HUDEP-2 (cell line): ENCODE measurements at regions not wholly inside any gene's neighbourhood (a gene's known extent, or its start where the extent isn't known, plus 50 kb on each side); places are given as distances from the start of the nearest gene placed in this dataset.
"Not testable (repeated sequence)": the region's sequence is repeated elsewhere in the genome, so short reads cannot be mapped to it uniquely, and the experiment has no call there.

Experiments
- DNase-seq, 76 experiments: peaks; one replicate each; lab custom pipeline; 2025; ENCODE audit not compliant: unreplicated experiment in 76 of 76; lab: John Stamatoyannopoulos, UW

DNA sequence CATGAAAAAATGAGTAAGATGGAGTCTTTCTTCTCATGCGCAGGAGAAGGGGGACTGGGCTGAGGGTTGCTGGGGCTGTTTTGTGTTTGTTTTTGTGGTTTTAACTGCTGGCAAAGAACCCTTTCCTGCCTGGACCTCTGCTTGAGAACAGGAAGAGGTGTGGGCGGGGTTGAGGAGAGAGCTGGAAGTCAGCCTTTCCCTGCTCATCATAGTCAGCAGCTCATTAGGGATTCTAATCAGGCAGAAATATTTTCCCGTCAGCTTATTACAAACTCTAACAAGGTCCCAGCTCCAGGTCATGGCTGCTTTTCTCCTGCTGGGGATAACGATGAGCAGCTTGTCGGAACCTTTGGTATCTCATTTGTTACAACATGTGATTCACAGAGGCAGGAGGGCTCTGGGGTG lies 185.0 kb upstream of the NRXN3 start:
- DNase-seq = no peak

GRCh38 chr14:77986773-77987172 lies 183.4 kb upstream of the NRXN3 start:
- DNase-seq = no peak

DNA sequence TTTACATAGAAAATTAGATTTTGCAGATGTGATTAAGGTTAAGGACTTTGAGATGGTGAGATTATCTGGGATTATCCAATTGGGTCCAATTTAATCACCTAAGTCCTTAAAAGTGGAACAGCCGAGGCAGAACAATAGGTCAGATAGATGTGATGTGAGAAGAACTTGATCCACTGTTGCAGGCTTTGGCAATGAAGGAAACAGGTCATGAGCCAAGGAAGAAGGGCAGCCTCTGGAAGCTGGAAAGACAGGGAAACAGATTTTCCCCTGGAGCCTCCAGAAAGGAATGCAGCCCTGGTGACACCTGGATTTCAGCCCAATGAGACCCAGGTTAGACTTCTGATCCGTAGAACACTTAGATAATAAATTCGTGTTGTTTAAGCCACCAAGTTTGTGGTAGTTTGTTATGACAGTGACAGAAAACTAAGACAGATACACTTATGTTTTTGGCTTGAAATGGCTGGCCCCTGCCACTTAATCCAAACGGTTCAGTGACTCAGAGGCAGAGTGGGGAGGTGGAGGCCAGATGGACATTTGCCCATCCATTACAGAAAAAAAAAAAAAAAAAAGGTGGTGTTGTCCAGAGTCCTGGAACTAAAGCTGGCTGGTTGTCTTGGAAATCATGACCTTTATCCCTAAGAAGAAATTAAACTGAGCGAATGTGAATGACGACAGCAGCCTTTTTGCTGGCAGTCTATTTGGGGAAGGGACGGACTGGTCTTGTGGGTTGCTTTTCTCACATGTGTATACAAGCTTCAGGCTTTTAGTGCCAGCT lies 181.9 kb upstream of the NRXN3 start:
- DNase-seq = no peak

DNA sequence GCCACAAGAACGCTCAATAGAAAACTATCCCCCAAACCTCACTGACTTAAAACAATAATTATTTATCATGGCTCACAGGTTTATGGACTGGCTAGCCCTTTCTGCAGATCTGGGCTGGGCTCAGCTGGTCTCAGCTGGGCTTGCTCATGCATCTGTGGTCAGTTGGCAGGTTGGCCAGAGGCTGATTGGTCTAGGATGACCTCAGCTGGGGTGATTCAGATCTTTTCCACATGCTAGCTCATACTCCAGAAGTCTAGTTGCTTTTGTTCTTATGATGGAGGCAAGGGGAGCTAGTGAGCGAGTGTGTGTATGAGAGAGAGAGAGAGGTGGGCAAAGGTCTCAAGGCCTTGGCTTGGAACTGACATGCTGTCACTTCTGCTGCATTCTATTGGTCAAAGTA lies 181.2 kb upstream of the NRXN3 start:
- peak in 3 of 76 experiments; percentile 15 to 24 (median 20) for DNase-seq

DNA sequence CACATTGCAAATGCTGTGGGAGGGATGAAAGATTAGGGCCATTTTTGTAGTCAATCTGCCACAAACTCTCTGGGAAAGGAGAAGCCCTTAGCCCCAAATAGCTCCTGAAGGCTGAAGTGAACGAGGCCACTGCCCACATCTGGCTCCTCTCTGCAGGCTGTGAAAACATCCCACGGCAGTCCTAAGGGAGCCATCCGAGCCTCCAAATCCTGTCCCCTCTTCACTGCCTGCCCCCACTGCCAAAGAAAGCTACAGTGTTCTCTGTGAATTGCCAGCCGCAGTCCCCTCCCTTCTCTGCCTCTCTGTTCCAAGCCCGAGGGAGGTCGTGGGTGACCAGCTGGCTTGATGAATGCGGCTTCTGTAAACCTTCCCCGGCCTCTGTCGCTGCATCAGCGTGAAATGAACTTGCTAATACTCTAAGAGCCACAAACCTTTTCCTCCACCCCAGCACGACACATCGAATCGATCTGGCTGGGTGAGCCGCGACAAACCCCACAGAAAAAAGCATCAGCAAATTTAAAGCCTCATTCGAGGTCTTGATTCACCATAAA lies 180.7 kb upstream of the NRXN3 start:
- no peak for DNase-seq

DNA sequence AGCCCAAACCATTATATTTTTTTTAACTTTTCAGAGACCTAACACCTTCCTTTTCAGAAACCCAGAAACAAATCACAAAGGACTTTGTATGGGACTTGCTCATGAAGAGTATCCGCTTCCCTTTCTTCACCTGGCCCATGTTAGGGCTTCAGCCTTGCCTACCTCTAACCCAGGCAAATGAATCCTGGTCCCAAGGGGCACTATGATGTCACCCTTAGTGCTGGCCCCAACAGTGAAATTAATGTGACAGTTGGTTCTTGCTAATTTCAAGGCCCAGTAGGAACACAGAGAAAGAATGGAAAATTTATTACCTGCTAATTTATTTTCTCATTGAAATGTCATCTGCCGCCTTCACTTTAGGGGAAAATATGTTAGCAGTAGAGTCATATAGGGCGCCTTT lies 179.8 kb upstream of the NRXN3 start:
- no peak for DNase-seq

DNA sequence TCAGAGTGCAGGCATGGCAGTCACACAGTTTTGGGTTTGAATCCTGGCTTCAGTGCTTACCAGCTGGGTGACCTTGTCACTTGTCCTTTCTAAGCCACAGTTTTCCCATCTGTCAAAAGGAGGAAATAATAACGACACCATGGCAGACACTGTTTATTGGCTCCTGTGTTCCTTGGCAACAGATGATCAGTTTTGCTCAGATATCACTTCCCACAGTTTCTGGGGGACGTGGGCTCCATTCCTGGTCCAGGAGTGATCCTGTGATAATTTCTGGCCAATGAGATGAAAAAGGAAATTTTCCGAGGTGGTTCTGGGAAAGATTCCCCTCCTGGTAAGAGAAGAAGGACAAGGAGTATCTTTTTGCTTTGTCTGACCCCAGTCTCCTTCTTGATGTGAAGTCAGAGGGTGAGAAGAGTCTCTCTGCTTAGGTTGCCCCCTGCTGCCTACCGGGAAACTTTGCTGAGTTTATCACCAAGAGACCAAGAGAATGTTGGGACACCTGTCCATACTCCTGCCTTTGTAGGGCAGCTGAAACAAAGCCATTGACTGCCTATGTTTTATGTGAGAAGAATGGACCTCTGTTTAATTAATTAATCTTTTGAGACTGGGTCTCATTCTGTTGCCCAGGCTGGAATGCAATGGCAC lies 178.9 kb upstream of the NRXN3 start:
- DNase-seq = peak in 13 of 76 experiments; percentile 4 to 32 (median 15)

- peak in 37 of 76 experiments; percentile 6 to 88 (median 33) for DNase-seq
These were observed 164.8 kb upstream of the NRXN3 start for GRCh38 chr14:78005325-78005724.

GRCh38 chr14:78007160-78007559 lies 163.0 kb upstream of the NRXN3 start:
- peak in 6 of 76 experiments; percentile 2 to 37 (median 14) for DNase-seq

DNA sequence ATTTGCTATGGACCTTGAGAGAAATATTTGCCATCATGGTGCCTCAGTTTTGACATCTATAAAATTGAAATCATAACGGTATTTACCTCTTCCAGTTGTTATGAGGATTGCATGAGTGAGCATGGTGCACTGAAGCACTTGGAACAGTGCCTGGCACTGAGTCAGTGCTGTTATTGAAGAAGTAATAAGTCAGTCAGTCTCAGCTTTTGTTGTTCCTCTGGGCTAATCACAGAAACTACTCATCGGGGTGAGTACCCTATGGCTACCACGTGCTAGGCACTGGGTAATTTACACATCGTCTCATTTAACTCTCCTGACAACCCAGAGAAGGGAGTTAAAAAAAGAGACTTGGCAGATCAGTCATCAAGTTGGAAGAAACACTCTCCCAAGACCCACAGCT lies 159.5 kb upstream of the NRXN3 start:
- peak in 2 of 76 experiments; percentile 2 to 5 for DNase-seq

- DNase-seq = not testable (repeated sequence)
These were observed 156.3 kb upstream of the NRXN3 start for GRCh38 chr14:78013911-78014310.

- no peak for DNase-seq
These were observed 153.6 kb upstream of the NRXN3 start for GRCh38 chr14:78016532-78016931.

DNA sequence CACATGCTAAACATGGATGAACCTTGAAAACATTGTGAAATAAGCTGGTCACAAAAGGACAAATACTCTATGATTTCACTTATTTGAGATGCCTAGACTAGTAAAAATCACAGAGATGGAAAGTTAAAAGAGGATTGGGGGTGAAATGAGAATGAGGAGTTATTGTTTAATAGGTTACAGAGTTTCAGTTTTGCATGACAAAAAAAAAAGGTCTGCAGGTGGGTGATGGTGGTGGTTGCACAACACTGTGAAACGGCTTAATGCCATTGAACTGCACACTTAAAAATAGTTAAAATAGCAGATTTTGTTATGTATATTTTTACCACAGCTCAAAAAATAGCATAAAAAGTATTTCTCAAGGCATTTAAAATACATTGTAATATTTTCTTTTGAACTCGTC lies 151.9 kb upstream of the NRXN3 start:
- DNase-seq = no peak

GRCh38 chr14:78022059-78022458 lies 148.1 kb upstream of the NRXN3 start:
- peak in 72 of 76 experiments; percentile 8 to 83 (median 59) for DNase-seq

GRCh38 chr14:78023112-78023511 lies 147.1 kb upstream of the NRXN3 start:
- no peak for DNase-seq

GRCh38 chr14:78028471-78028870 lies 141.7 kb upstream of the NRXN3 start:
- DNase-seq = no peak

DNA sequence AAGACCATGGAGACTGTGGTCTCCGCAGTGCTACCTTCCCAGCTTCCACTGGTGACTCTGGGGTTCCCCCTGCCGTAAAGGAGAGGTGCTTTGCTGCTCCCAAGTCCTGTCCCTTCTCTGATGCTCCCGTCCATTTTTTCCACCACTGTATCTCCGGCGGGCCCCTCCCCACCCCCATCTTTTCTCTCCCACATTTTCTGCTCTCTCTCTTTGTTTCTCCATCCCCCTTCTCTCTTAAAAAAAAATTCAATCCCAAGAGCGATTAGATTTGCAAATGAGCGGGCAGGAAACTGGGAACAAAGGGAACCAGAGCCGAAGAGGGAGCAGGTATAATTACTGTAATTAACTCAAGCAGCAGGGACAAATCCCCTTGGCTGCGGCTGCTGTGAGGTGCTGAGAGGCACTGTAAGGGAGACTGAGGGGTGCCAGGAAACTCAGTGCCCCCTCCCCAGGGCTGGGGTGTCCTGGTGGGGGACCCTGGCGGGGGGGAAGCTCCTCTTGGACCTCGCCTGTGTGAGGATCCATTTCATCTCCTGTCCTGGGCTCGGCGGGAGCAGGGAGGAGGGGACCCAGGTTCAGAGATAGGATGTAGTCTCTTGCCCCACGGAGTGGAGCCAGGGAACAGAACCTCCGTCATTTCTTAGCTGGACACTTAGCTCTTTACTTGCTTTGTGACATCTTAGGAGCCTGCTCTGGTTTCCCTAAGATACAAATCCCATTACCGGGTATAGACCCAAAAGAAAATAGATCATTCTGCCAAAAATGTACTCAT lies 140.4 kb upstream of the NRXN3 start:
- DNase-seq = no peak

DNA sequence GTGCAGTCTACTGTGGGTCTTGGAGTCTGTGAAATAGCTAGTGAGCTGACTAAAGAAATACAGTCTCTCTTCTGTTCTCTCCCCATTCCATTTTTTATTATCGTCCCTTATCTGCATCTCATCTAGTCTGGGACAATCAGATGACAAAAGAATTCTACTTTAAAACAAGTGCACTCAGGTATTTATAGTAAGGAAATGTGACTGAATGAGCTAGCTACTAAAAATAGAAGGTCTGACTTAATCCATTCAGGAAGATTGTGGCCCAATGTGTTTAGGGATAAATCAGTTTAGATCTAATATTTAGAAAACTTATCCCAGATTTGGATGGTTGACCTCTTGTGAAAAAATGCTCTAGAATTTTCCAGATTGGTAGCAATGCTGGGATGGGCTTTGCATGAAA lies 126.8 kb upstream of the NRXN3 start:
- DNase-seq = no peak

DNA sequence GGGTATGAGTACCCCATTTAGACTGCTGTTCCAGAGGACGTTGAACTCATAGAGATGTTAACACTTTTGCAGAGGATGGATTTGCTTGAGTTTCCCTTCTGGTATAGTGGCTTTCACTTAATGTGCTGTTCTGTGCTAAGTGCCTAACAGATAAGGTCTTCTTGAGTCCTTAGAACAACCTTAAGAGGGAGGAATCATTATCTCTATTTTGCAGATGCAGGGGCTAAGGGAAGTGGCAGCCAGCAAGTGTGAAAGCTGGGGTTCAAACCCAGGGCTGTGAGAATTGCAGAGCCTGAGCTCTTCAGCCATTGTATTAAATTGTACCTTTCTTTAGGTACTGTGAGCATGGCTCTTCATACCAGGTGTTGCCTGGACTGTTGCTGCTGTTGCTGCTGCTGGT lies 122.1 kb upstream of the NRXN3 start:
- peak in 59 of 76 experiments; percentile 2 to 76 (median 27) for DNase-seq

- not testable (repeated sequence) for DNase-seq
These were observed 113.3 kb upstream of the NRXN3 start for GRCh38 chr14:78056890-78057289.

- no peak for DNase-seq
These were observed 99.8 kb upstream of the NRXN3 start for GRCh38 chr14:78070344-78070743.
